Loucy (cell line): ENCODE measurements at regions not wholly inside any gene's neighbourhood (a gene's known extent, or its start where the extent isn't known, plus 50 kb on each side); places are given as distances from the start of the nearest gene placed in this dataset.

Source experiments
- H2AFZ ChIP-seq: fragments of 200-600 bp; sonication (generic); 2 replicates; pipeline ENCODE4 v1.6.0; 2016; ENCODE audit warnings: antibody characterized with exemption, mild to moderate bottlenecking, low read length, moderate library complexity
- H3F3A ChIP-seq: fragments of 200-600 bp; 2 replicates; pipeline ENCODE4 v1.6.0; 2016; ENCODE audit warnings: antibody characterized with exemption, low read depth, mild to moderate bottlenecking
- H3K27me3 ChIP-seq: fragments of 200-600 bp; sonication (generic); 2 replicates; pipeline ENCODE4 v1.6.1; 2014; ENCODE audit warnings: low read length, mild to moderate bottlenecking; ENCODE audit not compliant: insufficient read depth, poor library complexity, severe bottlenecking
- H3K36me3 ChIP-seq: fragments of 200-600 bp; sonication (generic); 2 replicates; pipeline ENCODE4 v1.6.1; 2016; ENCODE audit warnings: low read length; ENCODE audit not compliant: insufficient read depth
- H3K4me1 ChIP-seq: fragments of 200-600 bp; sonication (generic); 2 replicates; pipeline ENCODE4 v1.5.1; 2014; ENCODE audit warnings: low read length, mild to moderate bottlenecking; ENCODE audit not compliant: insufficient read depth, poor library complexity, severe bottlenecking
- H3K4me2 ChIP-seq: fragments of 200-600 bp; sonication (generic); 2 replicates; pipeline ENCODE4 v1.6.0; 2014; ENCODE audit warnings: antibody characterized with exemption, low read length, low read depth, mild to moderate bottlenecking; ENCODE audit not compliant: poor library complexity, severe bottlenecking
- H3K4me3 ChIP-seq: fragments of 200-600 bp; sonication (generic); 2 replicates; pipeline ENCODE4 v1.5.1; 2014; ENCODE audit warnings: low read length, mild to moderate bottlenecking, mixed read lengths; ENCODE audit not compliant: poor library complexity, severe bottlenecking
- H3K79me2 ChIP-seq: fragments of 200-600 bp; sonication (generic); 2 replicates; pipeline ENCODE4 v1.6.1; 2014; ENCODE audit warnings: low read length; ENCODE audit not compliant: insufficient read depth
- H3K9ac ChIP-seq: fragments of 200-600 bp; sonication (generic); 2 replicates; pipeline ENCODE4 v1.6.0; 2014; ENCODE audit warnings: mild to moderate bottlenecking, low read depth, low read length, moderate library complexity; ENCODE audit not compliant: poor library complexity, severe bottlenecking
- H3K9me2 ChIP-seq: fragments of 200-600 bp; sonication (generic); replicated peaks from 2 replicates; pipeline ENCODE4 v1.6.1; 2016; ENCODE audit warnings: low read depth, low read length, mixed read lengths
- H3K9me3 ChIP-seq: fragments of 200-600 bp; sonication (generic); 2 replicates; pipeline ENCODE4 v1.6.1; 2014; ENCODE audit warnings: mild to moderate bottlenecking, antibody characterized with exemption, low read length, low read depth; ENCODE audit not compliant: insufficient read depth
- H4K20me1 ChIP-seq: fragments of 200-600 bp; sonication (generic); 2 replicates; pipeline ENCODE4 v1.6.0; 2014; ENCODE audit warnings: antibody characterized with exemption, low read length, mild to moderate bottlenecking; ENCODE audit not compliant: insufficient read depth, poor library complexity, severe bottlenecking
- CTCF ChIP-seq: fragments of 200-600 bp; sonication (generic); conservative IDR thresholded peaks from 2 replicates; pipeline ENCODE4 v1.5.1; 2014; ENCODE audit warnings: mild to moderate bottlenecking, antibody characterized with exemption, low read length
- EZH2phosphoT487 ChIP-seq: fragments of 200-600 bp; IDR thresholded peaks from 2 replicates; pipeline ENCODE4 v1.6.1; 2018; ENCODE audit warnings: antibody characterized with exemption, mild to moderate bottlenecking, moderate library complexity, borderline replicate concordance

GRCh38 chr20:1833216-1833615 is 62.0 kb upstream of the SIRPA start:
- no peaks in the 10 kb centered on the region for H3F3A ChIP-seq
- H3K9ac ChIP-seq, result no peak overlapping the region
- H3K4me3 ChIP-seq, result no peak overlapping the region

GRCh38 chr20:1832634-1833033 is 62.6 kb upstream of the SIRPA start:
- H4K20me1 ChIP-seq, result no peaks in the 10 kb centered on the region
- H3K9me2 ChIP-seq, result no peaks in the 10 kb centered on the region
- H3K79me2 ChIP-seq, result no peaks in the 10 kb centered on the region
- peaks cover 11% of the 10 kb centered on the region for H3K4me1 ChIP-seq
- no peaks in the 10 kb centered on the region for H3K9me3 ChIP-seq
- no peak overlapping the region for H3K4me3 ChIP-seq
- no peak overlapping the region for H2AFZ ChIP-seq
- H3F3A ChIP-seq, result no peaks in the 10 kb centered on the region
- H3K4me2 ChIP-seq, result no peak overlapping the region
- H3K9ac ChIP-seq, result no peak overlapping the region
- H3K27me3 ChIP-seq, result no peaks in the 10 kb centered on the region
- TF ChIP-seq CTCF (no peak), EZH2phosphoT487 (no peak)
- no peaks in the 10 kb centered on the region for H3K36me3 ChIP-seq

More at GRCh38 chr20:1833216-1833615, 62.0 kb upstream of the SIRPA start:
- H3K79me2 ChIP-seq, result no peaks in the 10 kb centered on the region
- no peak overlapping the region for H3K4me2 ChIP-seq
- H3K36me3 ChIP-seq, result no peaks in the 10 kb centered on the region
- no peaks in the 10 kb centered on the region for H3K9me3 ChIP-seq
- H2AFZ ChIP-seq, result no peak overlapping the region
- H3K27me3 ChIP-seq, result no peaks in the 10 kb centered on the region
- H3K4me1 ChIP-seq, result peaks cover 11% of the 10 kb centered on the region
- H3K9me2 ChIP-seq, result no peaks in the 10 kb centered on the region
- TF ChIP-seq CTCF (no peak), EZH2phosphoT487 (no peak)
- H4K20me1 ChIP-seq, result no peaks in the 10 kb centered on the region

GRCh38 chr20:1831606-1832005 is 63.6 kb upstream of the SIRPA start:
- Histone ChIP-seq H3K4me3 (no peak overlapping the region), H3K36me3 (no peaks in the 10 kb centered on the region), H3K9me3 (no peaks in the 10 kb centered on the region), H3K79me2 (no peaks in the 10 kb centered on the region), H2AFZ (no peak overlapping the region), H3K4me2 (peak overlapping the region; percentile 35), H4K20me1 (no peaks in the 10 kb centered on the region), H3F3A (no peaks in the 10 kb centered on the region), H3K4me1 (peaks cover 11% of the 10 kb centered on the region), H3K27me3 (no peaks in the 10 kb centered on the region), H3K9me2 (no peaks in the 10 kb centered on the region), H3K9ac (no peak overlapping the region)
- TF ChIP-seq EZH2phosphoT487 (no peak), CTCF (no peak)
